ENCODE measurements at regions not wholly inside any gene's neighbourhood (a gene's known extent, or its start where the extent isn't known, plus 50 kb on each side); places are given as distances from the start of the nearest gene placed in this dataset.
"Not testable (repeated sequence)": the region's sequence is repeated elsewhere in the genome, so short reads cannot be mapped to it uniquely, and the experiment has no call there.

- TF ChIP-seq CTCF (IDR thresholded peaks at IDR 0.05 in 2 of 3, conservative IDR thresholded peaks at IDR 0.05 in 1 of 3; ENCODE audit: borderline replicate concordance in 1 of 3, insufficient read depth in 1 of 3, low read depth in 2 of 3, low read length in 2 of 3); POLR2A (IDR thresholded peaks at IDR 0.05; ENCODE audit: borderline replicate concordance, extremely low read depth, insufficient read depth, insufficient read length); FOSL1 (IDR thresholded peaks at IDR 0.05; ENCODE audit: low read depth); RAD21 (IDR thresholded peaks at IDR 0.05; ENCODE audit: low read depth); POLR2AphosphoS5 (IDR thresholded peaks at IDR 0.05; ENCODE audit: low read depth, low read length); TCF7L2 (IDR thresholded peaks at IDR 0.05; ENCODE audit: borderline replicate concordance, extremely low read depth, insufficient read depth, insufficient read length): not testable (repeated sequence)
Observed at GRCh38 chr11:37969336-37969735, 1371.3 kb upstream of the RAG2 start.
